ENCODE measurements at regions not wholly inside any gene's neighbourhood (a gene's known extent, or its start where the extent isn't known, plus 50 kb on each side); places are given as distances from the start of the nearest gene placed in this dataset.

DNA sequence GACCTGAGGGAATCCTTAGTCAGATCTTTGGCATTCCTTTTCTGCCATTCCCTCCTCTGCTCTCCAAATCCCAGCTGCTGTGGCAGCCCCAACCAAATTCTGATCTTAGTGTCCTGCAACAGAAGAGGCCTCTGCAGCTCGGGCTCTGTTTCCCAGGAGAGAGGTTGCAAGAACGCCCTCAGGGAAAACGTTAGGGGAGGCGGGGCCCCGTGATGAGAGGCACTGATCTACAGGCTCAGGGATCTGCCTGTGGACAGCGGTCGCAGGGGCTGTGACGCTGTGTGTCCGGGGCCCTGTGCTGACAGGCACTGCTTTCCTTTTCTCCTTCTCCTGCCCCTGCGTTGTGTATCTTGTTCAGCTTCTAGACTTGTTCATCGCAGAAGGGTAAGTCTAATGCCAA lies 57.3 kb upstream of the DPYSL4 start:
- H4K8ac ChIP-seq (ENCODE audit: low read depth, low read length) = no peak overlapping the region
- no peak overlapping the region for H3K56ac ChIP-seq (ENCODE audit: low read length)
- no peak overlapping the region for H2AK5ac ChIP-seq (ENCODE audit: low read length)
- H3K4me3 ChIP-seq (ENCODE audit: low read length) = no peak overlapping the region
- H3K36me3 ChIP-seq (ENCODE audit: control insufficient read depth, insufficient read depth, low read length) = no peaks in the 10 kb centered on the region
- H2BK5ac ChIP-seq (ENCODE audit: low read length) = no peak overlapping the region
- H3K4ac ChIP-seq (ENCODE audit: low read depth, low read length) = no peak overlapping the region
- no peaks in the 10 kb centered on the region for H3K79me2 ChIP-seq (ENCODE audit: control insufficient read depth, insufficient read depth, low read length)
- H3K18ac ChIP-seq (ENCODE audit: low read length) = no peak overlapping the region
- H2BK120ac ChIP-seq (ENCODE audit: low read depth, low read length) = no peak overlapping the region
- no peak overlapping the region for H4K5ac ChIP-seq (ENCODE audit: low read length)
- H3K79me1 ChIP-seq (ENCODE audit: low read length) = no peaks in the 10 kb centered on the region
- no peak overlapping the region for H3K23ac ChIP-seq (ENCODE audit: low read length)
- H3K27me3 ChIP-seq (ENCODE audit: insufficient read depth, low read length, poor library complexity) = no peaks in the 10 kb centered on the region
- H3K4me1 ChIP-seq (ENCODE audit: control insufficient read depth, low read depth, low read length) = no peaks in the 10 kb centered on the region
- H3K9ac ChIP-seq (ENCODE audit: low read length) = no peak overlapping the region
- H3K27ac ChIP-seq (ENCODE audit: low read depth, low read length) = no peak overlapping the region
- H3K4me2 ChIP-seq (ENCODE audit: low read length) = no peak overlapping the region
- H2BK15ac ChIP-seq (replicated peaks; ENCODE audit: low read depth) = no peak overlapping the region
- WGBS (ENCODE audit: extremely low coverage, insufficient coverage, low lambda C conversion rate) = no CpG with 5 or more reads among the region's 11 CpGs
- DNase-seq = peak; percentile 46

DNA sequence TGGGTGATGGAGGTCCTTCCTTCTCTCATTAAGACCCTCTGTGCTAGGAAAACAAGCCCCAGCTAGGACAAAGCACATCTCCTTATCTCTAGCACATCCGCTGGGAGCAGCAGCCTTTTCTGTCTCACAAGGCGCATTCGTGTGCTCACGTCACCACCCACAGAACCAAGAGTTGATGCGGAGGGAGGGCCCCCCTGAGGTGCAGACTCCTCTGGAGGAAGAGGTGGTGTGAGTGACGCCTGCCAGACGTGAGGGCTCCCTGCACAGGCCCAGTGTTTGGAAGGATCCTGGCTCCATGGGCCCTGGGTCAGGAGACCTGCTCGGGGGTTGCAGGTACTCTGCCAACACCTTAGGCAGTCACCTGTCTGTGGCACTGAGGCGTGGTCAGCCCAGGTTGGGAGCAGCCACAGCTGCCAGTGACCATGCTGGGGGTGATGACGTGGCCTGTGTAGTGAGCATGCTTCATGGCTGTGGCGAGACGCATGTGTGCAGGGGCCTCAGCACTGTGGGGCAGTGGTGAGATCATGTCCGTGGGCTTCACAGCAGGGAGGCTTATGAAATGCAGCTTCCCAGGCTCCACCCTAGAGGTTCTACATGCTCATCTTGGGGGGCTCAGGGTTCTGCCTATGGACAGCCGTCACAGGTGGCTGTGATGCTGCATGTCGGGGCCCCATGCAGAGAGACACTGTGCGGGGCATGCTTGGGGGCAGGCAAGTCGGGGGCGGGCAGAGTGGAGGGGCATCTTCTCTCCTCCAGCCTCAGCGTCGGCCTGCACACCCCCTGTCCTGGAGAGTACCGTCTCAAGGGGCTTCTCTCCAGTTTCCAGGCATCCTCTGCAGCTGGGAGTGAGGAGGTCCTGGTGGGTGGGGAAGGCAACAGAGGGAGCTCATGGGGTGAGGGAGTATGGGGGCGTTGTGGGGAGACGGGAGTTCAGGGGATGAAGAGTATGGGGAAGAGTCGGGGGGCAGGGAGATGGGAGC lies 56.2 kb upstream of the DPYSL4 start:
- Histone ChIP-seq H3K18ac (ENCODE audit: low read length) (no peak overlapping the region), H3K27ac (ENCODE audit: low read depth, low read length) (no peak overlapping the region), H3K79me2 (ENCODE audit: control insufficient read depth, insufficient read depth, low read length) (no peaks in the 10 kb centered on the region), H3K56ac (ENCODE audit: low read length) (no peak overlapping the region), H3K4me1 (ENCODE audit: control insufficient read depth, low read depth, low read length) (no peaks in the 10 kb centered on the region), H2AK5ac (ENCODE audit: low read length) (no peak overlapping the region), H2BK120ac (ENCODE audit: low read depth, low read length) (no peak overlapping the region), H3K79me1 (ENCODE audit: low read length) (no peaks in the 10 kb centered on the region), H3K9ac (ENCODE audit: low read length) (no peak overlapping the region), H4K5ac (ENCODE audit: low read length) (no peak overlapping the region), H4K8ac (ENCODE audit: low read depth, low read length) (no peak overlapping the region), H3K4ac (ENCODE audit: low read depth, low read length) (no peak overlapping the region), H3K4me3 (ENCODE audit: low read length) (no peak overlapping the region), H3K36me3 (ENCODE audit: control insufficient read depth, insufficient read depth, low read length) (no peaks in the 10 kb centered on the region), H2BK15ac (replicated peaks; ENCODE audit: low read depth) (no peak overlapping the region), H3K4me2 (ENCODE audit: low read length) (no peak overlapping the region), H3K27me3 (ENCODE audit: insufficient read depth, low read length, poor library complexity) (no peaks in the 10 kb centered on the region), H3K23ac (ENCODE audit: low read length) (no peak overlapping the region), H2BK5ac (ENCODE audit: low read length) (no peak overlapping the region)
- no CpG with 5 or more reads among the region's 24 CpGs for WGBS (ENCODE audit: extremely low coverage, insufficient coverage, low lambda C conversion rate)
- no peak for DNase-seq

DNA sequence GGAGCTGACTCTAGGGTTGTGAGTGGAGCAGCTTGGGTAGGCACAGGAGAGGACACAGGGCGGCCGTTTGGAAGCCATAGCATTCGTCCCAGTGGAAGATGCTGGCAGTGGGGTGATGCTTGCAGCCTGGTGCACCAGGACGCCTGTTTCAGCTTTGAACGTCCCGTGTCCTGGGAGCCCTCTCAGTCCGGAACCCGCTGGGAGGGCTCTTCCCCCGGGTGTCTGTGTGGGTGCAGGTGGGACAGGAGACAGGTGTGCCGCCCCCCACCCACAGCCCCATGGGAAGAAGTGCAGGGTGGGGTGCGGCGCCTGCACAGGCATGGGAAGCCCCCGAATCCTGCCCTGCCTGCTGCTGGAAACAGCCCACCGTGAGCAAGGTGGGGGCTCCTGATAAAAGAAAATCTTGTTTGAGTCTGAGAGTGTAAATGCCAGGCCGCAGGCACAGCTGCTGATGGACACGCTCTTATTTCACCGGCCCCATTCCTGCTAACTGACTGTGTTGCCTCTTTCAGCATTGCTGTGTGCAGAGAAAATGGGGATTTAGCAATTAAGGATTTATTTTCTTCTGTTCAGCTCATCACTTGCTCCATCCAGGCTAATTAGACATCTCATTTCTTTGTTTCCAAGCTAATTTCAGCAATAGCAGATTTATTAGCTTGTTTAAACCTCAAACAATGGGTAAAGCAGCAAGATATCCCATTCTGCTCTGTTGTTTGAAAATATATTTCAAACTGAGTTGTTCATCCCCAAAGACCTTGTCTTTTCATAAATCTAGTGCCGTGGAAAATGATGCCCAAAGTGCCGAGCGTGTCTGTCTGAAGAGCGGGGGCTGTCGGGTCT lies 54.9 kb upstream of the DPYSL4 start:
- no peak overlapping the region for H2BK120ac ChIP-seq (ENCODE audit: low read depth, low read length)
- no peak overlapping the region for H3K18ac ChIP-seq (ENCODE audit: low read length)
- H4K5ac ChIP-seq (ENCODE audit: low read length) = no peak overlapping the region
- no peak overlapping the region for H4K8ac ChIP-seq (ENCODE audit: low read depth, low read length)
- no peak overlapping the region for H3K4ac ChIP-seq (ENCODE audit: low read depth, low read length)
- H3K27ac ChIP-seq (ENCODE audit: low read depth, low read length) = no peak overlapping the region
- H3K23ac ChIP-seq (ENCODE audit: low read length) = no peak overlapping the region
- no CpG with 5 or more reads among the region's 22 CpGs for WGBS (ENCODE audit: extremely low coverage, insufficient coverage, low lambda C conversion rate)
- no peak overlapping the region for H2BK5ac ChIP-seq (ENCODE audit: low read length)
- no peaks in the 10 kb centered on the region for H3K79me1 ChIP-seq (ENCODE audit: low read length)
- no peak overlapping the region for H3K9ac ChIP-seq (ENCODE audit: low read length)
- no peak overlapping the region for H2AK5ac ChIP-seq (ENCODE audit: low read length)
- H3K4me1 ChIP-seq (ENCODE audit: control insufficient read depth, low read depth, low read length) = no peaks in the 10 kb centered on the region
- H3K4me2 ChIP-seq (ENCODE audit: low read length) = no peak overlapping the region
- H3K56ac ChIP-seq (ENCODE audit: low read length) = no peak overlapping the region
- no peaks in the 10 kb centered on the region for H3K36me3 ChIP-seq (ENCODE audit: control insufficient read depth, insufficient read depth, low read length)
- no peaks in the 10 kb centered on the region for H3K27me3 ChIP-seq (ENCODE audit: insufficient read depth, low read length, poor library complexity)
- no peak for DNase-seq
- no peaks in the 10 kb centered on the region for H3K79me2 ChIP-seq (ENCODE audit: control insufficient read depth, insufficient read depth, low read length)
- no peak overlapping the region for H3K4me3 ChIP-seq (ENCODE audit: low read length)
- H2BK15ac ChIP-seq (replicated peaks; ENCODE audit: low read depth) = no peak overlapping the region

DNA sequence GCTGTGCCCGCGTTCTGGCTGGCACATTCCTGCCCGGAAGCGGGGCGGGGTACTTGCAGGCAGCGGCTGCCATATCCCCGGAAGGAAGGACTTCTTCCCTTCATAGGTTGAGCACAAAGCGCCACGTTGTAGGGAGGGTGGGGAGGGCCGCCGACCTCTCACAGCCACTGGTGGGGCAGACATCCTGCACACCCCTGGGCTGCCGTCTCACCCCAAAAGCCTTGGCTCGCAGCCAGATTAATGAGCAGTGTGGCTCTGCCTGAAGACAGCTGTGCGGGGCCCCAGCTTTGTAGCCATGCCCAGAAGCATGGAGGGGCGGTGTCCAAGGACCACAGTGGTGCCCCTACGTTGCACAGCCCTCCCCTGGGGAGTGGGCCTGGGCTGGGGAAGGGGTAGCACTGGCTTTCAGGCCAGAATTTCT lies 54.3 kb upstream of the DPYSL4 start:
- Histone ChIP-seq H2BK120ac (ENCODE audit: low read depth, low read length) (no peak overlapping the region), H3K79me1 (ENCODE audit: low read length) (no peaks in the 10 kb centered on the region), H3K27me3 (ENCODE audit: insufficient read depth, low read length, poor library complexity) (no peaks in the 10 kb centered on the region), H3K79me2 (ENCODE audit: control insufficient read depth, insufficient read depth, low read length) (no peaks in the 10 kb centered on the region), H4K5ac (ENCODE audit: low read length) (no peak overlapping the region), H2BK15ac (replicated peaks; ENCODE audit: low read depth) (no peak overlapping the region), H3K27ac (ENCODE audit: low read depth, low read length) (no peak overlapping the region), H3K4ac (ENCODE audit: low read depth, low read length) (no peak overlapping the region), H3K9ac (ENCODE audit: low read length) (no peak overlapping the region), H3K18ac (ENCODE audit: low read length) (no peak overlapping the region), H2BK5ac (ENCODE audit: low read length) (no peak overlapping the region), H3K4me2 (ENCODE audit: low read length) (no peak overlapping the region), H3K56ac (ENCODE audit: low read length) (no peak overlapping the region), H3K36me3 (ENCODE audit: control insufficient read depth, insufficient read depth, low read length) (no peaks in the 10 kb centered on the region), H3K4me1 (ENCODE audit: control insufficient read depth, low read depth, low read length) (no peaks in the 10 kb centered on the region), H2AK5ac (ENCODE audit: low read length) (no peak overlapping the region), H3K4me3 (ENCODE audit: low read length) (no peak overlapping the region), H4K8ac (ENCODE audit: low read depth, low read length) (no peak overlapping the region), H3K23ac (ENCODE audit: low read length) (no peak overlapping the region)
- WGBS (ENCODE audit: extremely low coverage, insufficient coverage, low lambda C conversion rate) = no CpG with 5 or more reads among the region's 16 CpGs
- no peak for DNase-seq

DNA sequence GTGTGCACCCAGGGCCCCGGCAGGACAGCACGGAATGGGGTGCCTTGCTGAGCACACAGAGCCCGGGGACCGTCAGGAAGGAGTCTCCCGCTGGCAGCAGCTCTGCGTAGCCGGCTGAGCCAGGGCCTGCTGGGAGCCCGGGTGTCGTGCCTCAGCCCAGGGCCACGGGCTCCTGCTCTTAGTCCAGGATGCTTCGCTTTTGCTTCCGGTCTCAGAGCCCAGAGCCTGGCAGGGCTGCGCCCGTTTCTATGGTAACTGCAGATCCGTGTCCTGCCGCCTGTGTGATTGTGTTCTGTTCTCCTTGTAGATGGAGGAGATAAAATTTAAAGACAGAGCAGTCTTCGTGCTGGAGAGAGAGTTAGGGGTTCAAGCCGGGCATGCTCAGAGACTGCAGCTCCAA lies 53.7 kb upstream of the DPYSL4 start:
- no peak overlapping the region for H2BK120ac ChIP-seq (ENCODE audit: low read depth, low read length)
- no peak overlapping the region for H2BK5ac ChIP-seq (ENCODE audit: low read length)

More for the DNA sequence above, 53.7 kb upstream of the DPYSL4 start:
- Histone ChIP-seq H3K9ac (ENCODE audit: low read length) (no peak overlapping the region), H3K27me3 (ENCODE audit: insufficient read depth, low read length, poor library complexity) (no peaks in the 10 kb centered on the region), H2AK5ac (ENCODE audit: low read length) (no peak overlapping the region), H3K4ac (ENCODE audit: low read depth, low read length) (no peak overlapping the region), H3K36me3 (ENCODE audit: control insufficient read depth, insufficient read depth, low read length) (no peaks in the 10 kb centered on the region), H3K56ac (ENCODE audit: low read length) (no peak overlapping the region), H3K79me1 (ENCODE audit: low read length) (no peaks in the 10 kb centered on the region), H3K4me2 (ENCODE audit: low read length) (no peak overlapping the region), H3K4me3 (ENCODE audit: low read length) (no peak overlapping the region), H3K4me1 (ENCODE audit: control insufficient read depth, low read depth, low read length) (no peaks in the 10 kb centered on the region), H2BK15ac (replicated peaks; ENCODE audit: low read depth) (no peak overlapping the region), H4K8ac (ENCODE audit: low read depth, low read length) (no peak overlapping the region), H4K5ac (ENCODE audit: low read length) (no peak overlapping the region), H3K18ac (ENCODE audit: low read length) (no peak overlapping the region), H3K27ac (ENCODE audit: low read depth, low read length) (no peak overlapping the region), H3K23ac (ENCODE audit: low read length) (no peak overlapping the region), H3K79me2 (ENCODE audit: control insufficient read depth, insufficient read depth, low read length) (no peaks in the 10 kb centered on the region)
- DNase-seq = peak; percentile 8
- no CpG with 5 or more reads among the region's 18 CpGs for WGBS (ENCODE audit: extremely low coverage, insufficient coverage, low lambda C conversion rate)
